ENCODE measurements at regions not wholly inside any gene's neighbourhood (a gene's known extent, or its start where the extent isn't known, plus 50 kb on each side); places are given as distances from the start of the nearest gene placed in this dataset.

DNA sequence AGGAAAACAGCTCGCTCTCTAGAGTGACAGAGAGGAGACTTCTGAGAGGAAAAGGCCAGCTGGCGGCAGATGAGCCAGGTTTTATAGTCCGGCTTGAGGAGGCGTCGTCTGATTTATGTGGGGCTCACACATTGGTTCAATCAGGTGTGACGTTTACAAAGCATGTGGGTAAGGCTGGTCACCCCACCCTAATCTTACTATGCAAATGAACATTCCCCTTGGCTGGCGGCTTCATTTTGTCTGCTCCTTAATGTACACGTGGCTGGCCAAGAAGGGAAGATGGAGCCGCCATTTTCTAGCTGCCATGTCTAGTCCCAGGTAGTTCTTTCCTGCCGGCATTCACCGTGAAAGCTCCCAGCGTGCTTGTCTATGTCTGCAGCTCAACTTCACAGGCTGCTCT is 299.1 kb upstream of the SPRED2 start:
- no peak for DNase-seq (ENCODE audit: low spot score)

GRCh38 chr2:65730186-65730585 is 297.8 kb upstream of the SPRED2 start:
- no peak for DNase-seq (ENCODE audit: low spot score)

DNA sequence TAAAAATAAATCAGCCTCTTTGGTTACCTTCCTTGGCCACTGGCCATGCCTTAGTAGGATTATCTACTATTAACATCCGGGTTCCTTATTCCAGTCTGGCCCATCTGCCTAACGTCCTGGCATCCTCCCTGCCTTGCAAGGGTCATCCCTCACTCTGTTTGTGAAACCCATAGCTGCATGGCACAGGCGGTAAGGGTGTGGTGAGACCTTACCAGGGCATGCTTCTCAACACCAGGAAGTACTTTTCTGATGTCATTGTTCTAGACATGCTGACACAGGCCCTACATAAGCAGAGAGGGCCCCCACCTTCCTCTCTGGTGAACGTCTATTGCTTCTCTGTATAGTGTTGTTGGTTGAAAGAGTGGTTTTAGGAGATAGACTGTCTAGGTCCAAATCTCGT is 296.8 kb upstream of the SPRED2 start:
- no peak for DNase-seq (ENCODE audit: low spot score)

DNA sequence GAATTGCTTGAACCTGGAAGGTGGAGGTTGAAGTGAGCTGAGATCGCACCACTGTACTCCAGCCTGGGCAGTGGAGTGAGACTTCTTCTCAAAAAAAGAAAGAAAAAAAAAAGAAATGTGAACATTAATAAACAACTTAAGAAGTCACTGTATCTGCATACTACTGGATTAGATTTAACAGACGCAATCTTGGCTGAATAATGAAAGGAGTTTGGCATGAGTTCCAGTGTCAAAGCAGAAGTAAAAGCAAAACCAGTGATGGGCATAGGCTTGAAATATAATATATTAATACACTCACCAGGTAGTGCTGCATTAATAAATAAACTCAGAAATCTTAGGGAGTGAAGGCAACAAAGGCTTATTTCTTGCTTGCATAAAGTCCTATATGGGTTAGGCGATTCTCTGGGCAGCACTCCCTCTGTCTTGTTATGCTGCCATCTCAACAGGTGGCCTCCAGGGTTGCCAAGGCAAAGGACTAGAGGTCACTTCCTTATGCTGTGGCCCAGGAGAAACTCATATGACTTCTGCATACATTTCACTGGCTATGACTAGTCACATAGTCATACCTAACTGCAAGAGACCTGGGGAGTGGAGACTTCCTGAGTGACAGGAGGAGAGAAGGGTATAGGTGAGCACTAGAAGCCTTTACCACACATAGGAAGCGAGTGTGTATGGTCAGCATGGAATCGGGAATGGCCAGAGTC is 296.2 kb upstream of the SPRED2 start:
- DNase-seq (ENCODE audit: low spot score): no peak

- no peak for DNase-seq (ENCODE audit: low spot score)
Measured at GRCh38 chr2:65727816-65728215, 295.4 kb upstream of the SPRED2 start.

- no peak for DNase-seq (ENCODE audit: low spot score)
Measured at GRCh38 chr2:65727381-65727780, 295.0 kb upstream of the SPRED2 start.

- DNase-seq (ENCODE audit: low spot score): no peak
Measured at GRCh38 chr2:65724752-65725151, 292.4 kb upstream of the SPRED2 start.

GRCh38 chr2:65724336-65724735 is 291.9 kb upstream of the SPRED2 start:
- no peak for DNase-seq (ENCODE audit: low spot score)

DNA sequence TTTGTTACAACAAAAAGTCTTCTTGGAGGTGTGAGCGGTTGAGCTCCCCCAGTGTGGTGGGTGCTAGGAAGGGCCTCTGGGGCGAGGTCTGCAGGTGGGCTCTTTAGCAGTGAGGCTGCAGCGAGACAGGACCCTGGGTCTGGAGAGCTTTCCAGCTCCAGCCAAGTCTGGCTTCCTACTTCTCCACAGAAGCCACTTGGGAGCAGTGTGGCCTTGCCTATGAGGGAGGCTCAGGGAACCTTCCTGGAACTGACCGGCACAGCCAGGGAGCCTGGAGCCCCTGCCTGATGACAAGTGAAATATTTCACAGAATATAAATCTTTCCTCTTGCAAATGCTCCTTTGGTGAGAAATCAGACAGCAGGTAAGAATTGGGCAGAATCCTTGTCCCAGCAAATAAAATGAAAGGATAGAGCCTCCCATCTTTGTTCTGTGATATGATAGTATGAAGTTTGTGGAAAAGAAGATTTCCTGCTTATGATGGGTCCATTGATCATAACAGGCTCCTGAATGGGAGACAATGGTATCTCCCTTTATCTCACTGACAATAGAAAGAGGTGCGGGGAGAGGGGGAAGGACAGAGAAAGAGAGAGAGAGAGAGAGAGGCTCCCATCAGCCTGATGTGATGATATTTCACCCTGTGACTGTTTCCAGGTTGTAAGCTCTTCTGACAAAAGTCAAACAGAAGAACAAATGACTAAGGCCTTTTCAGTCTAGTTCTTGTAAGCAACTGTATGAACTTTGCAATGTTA is 289.8 kb upstream of the SPRED2 start:
- peak; percentile 11 for DNase-seq (ENCODE audit: low spot score)

DNA sequence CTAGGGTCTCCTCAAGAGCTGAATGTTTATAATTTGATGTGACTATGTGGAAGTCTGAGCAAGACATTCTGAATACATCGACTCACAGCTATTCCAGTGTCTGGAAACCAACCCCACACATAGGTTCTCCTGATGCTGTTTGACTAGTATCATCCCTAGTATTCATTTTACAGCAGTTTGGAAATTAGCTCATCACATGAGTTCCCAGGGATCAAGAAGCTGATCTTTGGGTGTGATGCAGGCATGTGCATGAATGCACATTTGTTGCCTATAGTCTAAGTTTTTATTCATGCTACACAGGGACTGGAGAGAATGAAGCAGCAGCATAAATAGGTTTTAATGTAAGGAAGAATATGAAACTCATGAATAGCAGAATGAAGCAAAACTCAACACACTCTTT is 284.3 kb upstream of the SPRED2 start:
- no peak for DNase-seq (ENCODE audit: low spot score)

- DNase-seq (ENCODE audit: low spot score): no peak
Measured at GRCh38 chr2:65715323-65715722, 282.9 kb upstream of the SPRED2 start.

GRCh38 chr2:65714866-65715265 is 282.5 kb upstream of the SPRED2 start:
- no peak for DNase-seq (ENCODE audit: low spot score)

GRCh38 chr2:65711863-65712262 is 279.5 kb upstream of the SPRED2 start:
- no peak for DNase-seq (ENCODE audit: low spot score)

GRCh38 chr2:65710779-65711295 is 278.4 kb upstream of the SPRED2 start:
- DNase-seq (ENCODE audit: low spot score): peak; percentile 23

GRCh38 chr2:65710356-65710755 is 278.0 kb upstream of the SPRED2 start:
- DNase-seq (ENCODE audit: low spot score): no peak

- no peak for DNase-seq (ENCODE audit: low spot score)
Measured at GRCh38 chr2:65708086-65708485, 275.7 kb upstream of the SPRED2 start.

- DNase-seq (ENCODE audit: low spot score): no peak
Measured at GRCh38 chr2:65706411-65706810, 274.0 kb upstream of the SPRED2 start.

- DNase-seq (ENCODE audit: low spot score): no peak
Measured at GRCh38 chr2:65701191-65701590, 268.8 kb upstream of the SPRED2 start.

DNA sequence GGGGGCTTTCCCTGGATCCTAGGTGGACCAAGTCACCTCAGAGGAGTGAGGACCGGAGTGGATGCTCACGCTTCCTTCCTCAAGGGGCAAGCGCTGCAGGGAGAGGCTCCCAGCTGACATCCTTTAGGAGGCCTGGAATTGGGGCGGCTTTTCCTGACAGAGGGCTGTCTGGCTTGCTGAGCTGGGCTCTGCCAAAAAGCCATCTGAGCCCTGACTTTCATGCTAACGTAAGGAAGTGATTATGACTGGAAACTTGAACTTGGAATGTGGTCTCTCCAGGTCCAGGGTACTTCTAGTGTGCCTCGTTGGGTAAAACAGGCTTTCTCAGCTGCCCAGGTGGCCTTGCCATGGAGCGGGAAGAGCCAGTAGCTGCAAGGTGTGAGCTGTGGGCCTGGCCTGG is 268.3 kb upstream of the SPRED2 start:
- no peak for DNase-seq (ENCODE audit: low spot score)

GRCh38 chr2:65700004-65700651 is 267.7 kb upstream of the SPRED2 start:
- no peak for DNase-seq (ENCODE audit: low spot score)

GRCh38 chr2:65691816-65692215 is 259.4 kb upstream of the SPRED2 start:
- no peak for DNase-seq (ENCODE audit: low spot score)

GRCh38 chr2:65688141-65688886 is 255.9 kb upstream of the SPRED2 start:
- no peak for DNase-seq (ENCODE audit: low spot score)

Measured in HuH-7.5 (cell line).